ENCODE measurements at regions not wholly inside any gene's neighbourhood (a gene's known extent, or its start where the extent isn't known, plus 50 kb on each side); places are given as distances from the start of the nearest gene placed in this dataset.

DNA sequence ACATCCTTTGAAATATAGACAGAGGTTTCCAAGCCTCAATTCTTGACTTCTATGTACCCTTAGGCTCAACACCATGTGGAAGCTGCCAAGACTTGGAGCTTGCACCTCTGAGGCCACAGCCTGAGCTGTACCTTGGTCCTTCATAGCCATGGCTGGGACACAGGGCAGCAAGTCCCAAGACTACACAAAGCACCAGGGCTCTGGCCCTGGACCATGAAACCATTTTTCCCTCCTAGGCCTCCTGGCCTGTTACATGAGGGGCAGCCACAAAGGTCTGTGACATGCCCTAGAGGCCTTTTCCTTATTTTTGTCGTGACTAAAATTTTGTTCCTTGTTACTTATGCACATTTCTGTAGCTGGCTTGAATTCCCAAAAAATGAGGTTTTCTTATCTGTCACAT is 953.1 kb upstream of the ADGRL4 start:
- TF ChIP-seq, protein P1, sequence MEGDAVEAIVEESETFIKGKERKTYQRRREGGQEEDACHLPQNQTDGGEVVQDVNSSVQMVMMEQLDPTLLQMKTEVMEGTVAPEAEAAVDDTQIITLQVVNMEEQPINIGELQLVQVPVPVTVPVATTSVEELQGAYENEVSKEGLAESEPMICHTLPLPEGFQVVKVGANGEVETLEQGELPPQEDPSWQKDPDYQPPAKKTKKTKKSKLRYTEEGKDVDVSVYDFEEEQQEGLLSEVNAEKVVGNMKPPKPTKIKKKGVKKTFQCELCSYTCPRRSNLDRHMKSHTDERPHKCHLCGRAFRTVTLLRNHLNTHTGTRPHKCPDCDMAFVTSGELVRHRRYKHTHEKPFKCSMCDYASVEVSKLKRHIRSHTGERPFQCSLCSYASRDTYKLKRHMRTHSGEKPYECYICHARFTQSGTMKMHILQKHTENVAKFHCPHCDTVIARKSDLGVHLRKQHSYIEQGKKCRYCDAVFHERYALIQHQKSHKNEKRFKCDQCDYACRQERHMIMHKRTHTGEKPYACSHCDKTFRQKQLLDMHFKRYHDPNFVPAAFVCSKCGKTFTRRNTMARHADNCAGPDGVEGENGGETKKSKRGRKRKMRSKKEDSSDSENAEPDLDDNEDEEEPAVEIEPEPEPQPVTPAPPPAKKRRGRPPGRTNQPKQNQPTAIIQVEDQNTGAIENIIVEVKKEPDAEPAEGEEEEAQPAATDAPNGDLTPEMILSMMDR (IDR thresholded peaks at IDR 0.05) = no peak
- TF ChIP-seq EP300 (IDR thresholded peaks at IDR 0.05) (no peak), POLR2AphosphoS5 (IDR thresholded peaks at IDR 0.05) (no peak)

Measured in sigmoid colon (tissue), 4 donors.